ENCODE measurements at regions not wholly inside any gene's neighbourhood (a gene's known extent, or its start where the extent isn't known, plus 50 kb on each side); places are given as distances from the start of the nearest gene placed in this dataset.

- Histone ChIP-seq H2AFZ (ENCODE audit: low read depth, low read length) (no peak overlapping the region), H3K9me1 (replicated peaks; ENCODE audit: control insufficient read depth, extremely low read depth, insufficient read depth, low read length) (no peaks in the 10 kb centered on the region), H3K4me3 (replicated peaks in 1 of 3; ENCODE audit: insufficient read depth in 1 of 3, low read depth in 1 of 3, low read length in 3 of 3) (no peak overlapping the region), H3K79me2 (ENCODE audit: control insufficient read depth, insufficient read depth, low read length) (no peaks in the 10 kb centered on the region), H3K4me1 (ENCODE audit: control insufficient read depth, extremely low read depth, insufficient read depth, low read length) (no peaks in the 10 kb centered on the region), H3K36me3 (ENCODE audit: control insufficient read depth in 2 of 2, extremely low read depth in 1 of 2, insufficient read depth in 2 of 2, low read length in 2 of 2) (no peaks in the 10 kb centered on the region), H3K4me2 (ENCODE audit: insufficient read depth, low read length) (no peak overlapping the region), H3K27ac (ENCODE audit: insufficient read depth, low read depth, low read length) (no peak overlapping the region), H3K27me3 (ENCODE audit: control insufficient read depth in 2 of 2, insufficient read depth in 2 of 2, low read length in 2 of 2) (no peaks in the 10 kb centered on the region), H3K9ac (replicated peaks; ENCODE audit: extremely low read depth, insufficient read depth, low read length) (no peak overlapping the region), H3K9me3 (replicated peaks; ENCODE audit: control insufficient read depth, insufficient read depth, low read length) (no peaks in the 10 kb centered on the region), H4K20me1 (replicated peaks; ENCODE audit: control insufficient read depth, extremely low read depth, insufficient read depth, low read length) (no peaks in the 10 kb centered on the region)
- ChIA-PET POLR2A (no interaction called here), CTCF (no interaction called here)
- no peak for DNase-seq (ENCODE audit: low read depth, low spot score)
- no peak for FAIRE-seq
- TF ChIP-seq POLR2A (IDR thresholded peaks at IDR 0.05; ENCODE audit: low read depth, low read length) (no peak), POLR2AphosphoS5 (IDR thresholded peaks at IDR 0.05; ENCODE audit: insufficient read depth, low read depth, low read length) (no peak), GATA2 (IDR thresholded peaks at IDR 0.05; ENCODE audit: insufficient read depth, insufficient read length, low read depth, low read length) (no peak), FOS (IDR thresholded peaks at IDR 0.05; ENCODE audit: borderline replicate concordance, insufficient read depth, low read length) (no peak), MYC (IDR thresholded peaks at IDR 0.05; ENCODE audit: low read depth, low read length) (no peak), JUN (IDR thresholded peaks at IDR 0.05; ENCODE audit: borderline replicate concordance, insufficient read depth, insufficient read length, low read depth) (no peak), CTCF (IDR thresholded peaks at IDR 0.05; ENCODE audit: extremely low read depth in 1 of 2, insufficient read depth in 1 of 2, low read depth in 1 of 2, low read length in 2 of 2) (no peak), EZH2 (IDR thresholded peaks at IDR 0.05; ENCODE audit: borderline replicate concordance, low read depth, low read length, severe bottlenecking) (no peak), MAX (IDR thresholded peaks at IDR 0.05; ENCODE audit: insufficient read depth, insufficient read length) (no peak)
- dilution Hi-C loops (cut with MboI; ENCODE audit: extremely low pct_ligation_motif_present, low sequenced_read_pairs) = no loop called here
- intact Hi-C loops (cut with micrococcal nuclease) = no loop called here
- no TSS peak for BruUV-seq (replicated peaks)
Measured at GRCh38 chrX:14355556-14355955, 173.8 kb upstream of the GLRA2 start.

All from endothelial cell of umbilical vein (primary cell).